Fibroblast of skin of right biceps (primary cell): ENCODE measurements at regions not wholly inside any gene's neighbourhood (a gene's known extent, or its start where the extent isn't known, plus 50 kb on each side); places are given as distances from the start of the nearest gene placed in this dataset.
"Not testable (repeated sequence)": the region's sequence is repeated elsewhere in the genome, so short reads cannot be mapped to it uniquely, and the experiment has no call there.

Experiments used
- DNase-seq: peaks from one replicate; pipeline ENCODE4 v3.0.0-alpha.2; 2013

DNA sequence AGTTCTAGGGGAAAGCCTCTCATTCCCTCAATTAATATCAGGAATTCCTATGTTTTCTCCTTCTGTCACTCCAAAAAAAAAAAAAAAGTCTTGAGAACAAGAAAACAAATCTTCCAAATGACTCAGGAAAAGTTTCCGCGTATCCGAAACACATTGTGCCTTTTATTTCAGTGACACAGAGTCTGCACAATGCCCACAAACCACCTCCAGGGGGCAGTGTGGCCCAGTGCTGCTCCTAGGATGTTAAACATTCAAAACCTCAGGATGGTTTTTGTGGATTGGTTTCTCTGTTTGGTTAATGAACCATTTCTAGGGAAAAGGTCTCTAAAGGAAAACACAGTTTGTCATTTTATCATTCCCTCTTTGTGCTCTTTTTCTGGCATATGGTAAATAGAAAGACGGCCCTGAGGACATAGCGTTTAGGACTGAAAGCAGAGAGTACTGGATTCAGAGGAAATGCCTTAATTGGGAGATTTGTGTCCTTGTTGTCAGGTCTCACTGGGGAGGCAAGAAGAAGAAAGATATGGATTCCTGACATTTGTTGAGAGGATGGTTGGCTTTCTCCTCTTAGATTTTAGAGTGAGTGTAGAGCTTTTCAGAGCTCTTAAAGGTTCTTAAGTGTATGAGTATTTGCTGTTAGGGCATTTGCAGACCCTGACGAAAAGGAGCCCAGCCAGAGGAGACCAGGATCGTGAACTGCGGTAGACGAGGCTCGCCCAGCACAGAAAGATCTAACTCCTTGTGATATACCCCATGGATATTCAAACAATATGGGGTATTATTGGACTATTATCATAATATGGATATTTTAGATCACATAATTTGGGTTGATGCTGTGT is 65.7 kb upstream of the MAP9 start:
- DNase-seq, result peak; percentile 76

DNA sequence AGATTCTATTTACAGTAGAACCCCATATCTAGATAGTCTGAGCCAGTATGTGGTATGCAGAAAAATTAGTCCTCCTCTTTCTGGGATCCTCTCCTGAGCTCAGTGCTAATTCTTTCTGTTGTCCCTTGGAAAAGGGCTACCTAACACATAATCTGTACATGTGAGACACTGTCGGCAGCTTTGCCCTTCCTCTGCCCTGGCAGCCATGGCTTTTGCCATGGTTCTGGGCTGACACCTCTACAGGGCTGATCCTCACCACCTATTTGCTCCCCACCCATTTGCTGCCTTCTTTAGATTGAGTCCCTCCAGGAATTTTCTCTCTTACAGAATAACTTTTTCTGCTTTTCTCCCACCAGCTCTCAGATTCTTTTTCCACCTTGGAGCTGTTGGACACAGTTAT is 64.7 kb upstream of the MAP9 start:
- DNase-seq, result no peak

DNA sequence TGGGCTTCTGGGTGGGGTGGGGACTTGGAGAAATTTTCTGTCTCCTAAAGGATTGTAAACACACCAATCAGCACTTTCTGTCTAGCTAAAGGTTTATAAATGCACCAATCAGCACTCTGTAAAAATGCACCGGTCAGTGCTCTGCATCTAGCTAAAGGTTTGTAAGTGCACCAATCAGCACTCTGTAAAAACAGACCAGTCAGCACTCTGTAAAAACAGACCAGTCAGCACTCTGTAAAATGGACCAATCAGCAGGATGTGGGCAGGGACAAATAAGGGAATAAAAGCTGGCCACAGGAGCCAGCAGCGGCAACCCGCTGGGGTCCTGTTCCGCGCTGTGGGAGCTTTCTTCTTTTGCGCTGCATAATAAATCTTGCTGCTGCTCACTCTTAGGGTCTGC is 63.0 kb upstream of the MAP9 start:
- DNase-seq, result not testable (repeated sequence)

DNA sequence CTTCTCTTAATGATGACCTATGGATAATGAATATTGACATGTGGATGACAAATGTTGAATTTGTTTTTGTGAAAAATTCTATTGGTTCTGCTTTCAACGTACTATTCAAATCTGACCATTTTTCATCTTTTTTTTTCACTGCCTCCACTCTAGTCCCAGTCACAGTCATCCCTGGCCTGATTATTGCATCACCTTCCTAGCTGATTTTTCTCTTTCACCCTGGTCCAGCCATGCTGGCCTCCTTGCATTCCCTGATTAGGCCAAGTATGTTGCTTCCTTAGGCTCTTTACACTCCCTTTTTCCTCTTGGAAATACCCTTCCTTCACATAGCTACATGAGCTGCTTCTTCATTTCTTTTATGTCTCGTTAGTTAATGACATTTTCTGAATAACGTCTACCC is 58.1 kb upstream of the MAP9 start:
- no peak for DNase-seq

DNA sequence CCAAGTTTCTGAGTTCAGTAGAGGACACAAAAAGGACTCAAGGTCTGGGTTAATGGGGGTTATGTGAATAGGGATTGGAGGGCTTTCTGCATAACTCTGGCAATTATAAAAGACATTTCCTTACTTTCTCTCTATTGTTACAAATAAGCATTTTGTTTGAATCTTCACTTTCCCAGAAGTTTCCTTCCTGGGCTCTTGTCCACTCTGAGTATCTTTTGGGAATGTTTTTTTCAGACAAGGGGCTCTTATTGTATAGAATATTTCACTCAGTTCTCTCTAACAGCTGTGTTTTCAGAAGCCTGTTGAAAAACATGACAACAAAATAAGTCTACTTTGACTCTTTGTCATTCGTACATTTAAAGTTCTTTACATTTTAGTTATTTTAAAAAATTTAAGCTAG is 57.6 kb upstream of the MAP9 start:
- no peak for DNase-seq

DNA sequence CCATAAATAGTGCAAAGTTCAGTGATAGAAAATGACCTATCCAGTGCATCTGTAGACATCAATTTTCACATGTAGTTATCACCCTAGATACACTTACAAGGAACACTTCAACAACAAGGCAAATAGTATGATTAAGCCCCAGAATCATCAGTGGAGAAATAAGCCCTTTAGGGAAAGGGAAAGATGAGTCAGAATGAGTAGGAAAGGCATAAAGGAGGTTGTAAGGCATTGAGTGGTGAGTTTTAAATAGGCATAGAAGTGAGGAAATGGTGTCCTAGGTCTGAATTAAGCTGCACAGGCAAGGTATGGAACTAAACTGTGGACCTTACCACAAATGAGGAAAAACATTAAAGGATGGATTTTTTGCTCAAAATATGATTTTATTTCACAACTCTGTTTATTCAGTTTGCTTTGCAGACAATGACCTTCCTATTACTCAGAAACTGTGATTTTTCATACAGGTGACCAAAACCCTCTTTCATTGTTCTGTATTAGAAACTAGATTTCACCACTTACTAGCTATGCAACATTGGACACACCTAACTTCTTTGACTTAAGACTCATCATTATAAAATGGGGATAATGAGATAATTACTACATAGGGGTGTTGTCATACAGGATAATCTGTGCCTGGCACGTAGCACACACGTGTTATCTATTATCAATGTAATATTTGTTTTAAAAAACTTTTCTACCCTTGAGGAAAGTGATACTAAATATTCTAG is 57.0 kb upstream of the MAP9 start:
- DNase-seq, result peak; percentile 62

DNA sequence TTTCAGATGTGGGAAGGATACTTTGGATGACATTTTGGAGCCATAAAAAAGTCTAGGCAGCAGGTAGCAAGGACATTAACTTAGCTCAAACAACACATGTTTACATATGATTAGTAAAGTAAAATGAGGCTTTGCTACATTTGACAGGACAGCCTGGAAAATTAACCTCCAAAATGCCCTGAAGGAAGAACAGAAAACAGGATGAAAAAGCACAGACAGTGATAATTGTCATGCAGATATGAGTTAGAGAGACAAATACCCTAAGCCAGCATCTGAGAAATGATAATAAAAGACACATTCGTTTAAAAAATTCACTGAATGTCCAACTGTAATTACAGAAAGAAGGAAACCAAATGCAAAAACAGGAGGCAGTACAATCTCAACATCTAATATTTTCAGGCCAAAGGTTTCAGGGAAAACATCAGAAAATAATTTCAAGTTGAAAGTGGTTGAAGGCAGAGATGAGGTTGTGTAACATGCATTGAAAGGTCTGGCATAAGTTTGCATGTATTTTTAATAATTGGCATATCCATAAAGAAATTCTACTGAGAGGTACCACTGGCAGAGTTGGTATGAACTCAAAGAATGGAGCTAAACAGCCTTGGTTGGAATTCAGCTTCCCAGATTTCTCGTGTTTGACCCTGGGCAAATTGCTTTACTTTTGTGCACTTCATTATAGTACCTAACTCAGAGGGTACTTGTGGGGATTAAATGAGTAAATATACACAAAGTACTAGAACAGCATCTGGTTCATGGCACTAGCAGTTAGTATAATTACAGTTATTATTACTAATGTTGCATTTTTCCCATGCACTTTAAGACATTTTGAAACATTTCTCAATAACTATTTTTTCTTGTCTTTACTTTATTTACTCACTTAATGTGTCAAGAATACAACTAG is 54.4 kb upstream of the MAP9 start:
- no peak for DNase-seq

DNA sequence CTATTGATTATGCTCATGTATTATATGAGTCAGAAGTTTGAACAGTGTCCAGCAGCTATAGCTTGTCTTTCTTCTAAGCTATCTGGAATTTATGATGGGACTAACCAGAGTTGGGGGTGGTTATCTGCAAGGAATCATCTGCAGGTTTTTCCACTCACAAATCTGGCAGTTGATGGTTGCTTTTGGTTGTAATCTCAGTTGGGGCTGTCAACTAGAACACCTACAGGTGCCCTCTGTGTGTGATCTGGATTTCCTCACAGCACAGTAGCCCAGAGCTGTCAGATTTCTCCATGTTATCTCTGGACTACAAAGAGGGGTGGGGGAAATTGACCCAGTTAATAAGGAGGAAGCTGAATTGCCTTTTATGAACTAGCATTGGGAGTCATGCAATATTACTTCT is 51.4 kb upstream of the MAP9 start:
- DNase-seq, result no peak

DNA sequence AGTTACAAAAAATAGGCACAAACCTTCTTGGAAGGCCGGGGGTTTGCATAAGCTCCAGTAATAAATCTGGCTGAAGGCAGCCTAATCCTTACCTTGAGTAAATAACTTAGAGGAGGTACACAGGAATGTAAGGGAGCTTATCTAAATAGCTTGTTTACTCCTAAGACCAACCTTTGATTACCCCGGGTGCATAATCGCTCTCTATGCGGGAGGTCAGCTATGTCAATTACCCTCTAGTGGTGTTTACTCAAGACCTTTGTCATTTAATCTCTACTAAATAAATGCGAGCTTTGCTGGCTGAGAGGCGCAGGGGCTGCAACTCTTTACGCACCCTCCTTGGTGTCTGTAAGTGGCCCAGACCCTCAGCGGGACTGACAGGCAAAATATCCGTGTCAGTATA is 50.2 kb upstream of the MAP9 start:
- no peak for DNase-seq
